Peyer's patch (tissue), 4 donors: ENCODE measurements at regions not wholly inside any gene's neighbourhood (a gene's known extent, or its start where the extent isn't known, plus 50 kb on each side); places are given as distances from the start of the nearest gene placed in this dataset.

Experiments used
- POLR2A ChIP-seq, 2 donors: fragments of 450-650 bp; IDR thresholded peaks; one replicate each; pipeline ENCODE4 v1.5.1; 2017; ENCODE audit warnings: antibody characterized with exemption in 2 of 2, mild to moderate bottlenecking in 2 of 2, moderate library complexity in 2 of 2
- TF ChIP-seq, protein P1 (sequence below), 6 experiments: fragments of 450-650 bp in 4 of 6; fragments of 200-600 bp in 2 of 6; sonication (generic) in 1 of 6; IDR thresholded peaks; one replicate each; pipeline ENCODE4 v1.5.1; 2017 to 2019; ENCODE audit warnings: antibody characterized with exemption in 6 of 6, mild to moderate bottlenecking in 3 of 6, moderate library complexity in 1 of 6

GRCh38 chr9:117800389-117800788 is 96.2 kb downstream of the TLR4 start:
- TF ChIP-seq, protein P1, sequence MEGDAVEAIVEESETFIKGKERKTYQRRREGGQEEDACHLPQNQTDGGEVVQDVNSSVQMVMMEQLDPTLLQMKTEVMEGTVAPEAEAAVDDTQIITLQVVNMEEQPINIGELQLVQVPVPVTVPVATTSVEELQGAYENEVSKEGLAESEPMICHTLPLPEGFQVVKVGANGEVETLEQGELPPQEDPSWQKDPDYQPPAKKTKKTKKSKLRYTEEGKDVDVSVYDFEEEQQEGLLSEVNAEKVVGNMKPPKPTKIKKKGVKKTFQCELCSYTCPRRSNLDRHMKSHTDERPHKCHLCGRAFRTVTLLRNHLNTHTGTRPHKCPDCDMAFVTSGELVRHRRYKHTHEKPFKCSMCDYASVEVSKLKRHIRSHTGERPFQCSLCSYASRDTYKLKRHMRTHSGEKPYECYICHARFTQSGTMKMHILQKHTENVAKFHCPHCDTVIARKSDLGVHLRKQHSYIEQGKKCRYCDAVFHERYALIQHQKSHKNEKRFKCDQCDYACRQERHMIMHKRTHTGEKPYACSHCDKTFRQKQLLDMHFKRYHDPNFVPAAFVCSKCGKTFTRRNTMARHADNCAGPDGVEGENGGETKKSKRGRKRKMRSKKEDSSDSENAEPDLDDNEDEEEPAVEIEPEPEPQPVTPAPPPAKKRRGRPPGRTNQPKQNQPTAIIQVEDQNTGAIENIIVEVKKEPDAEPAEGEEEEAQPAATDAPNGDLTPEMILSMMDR (IDR thresholded peaks at IDR 0.05) = no peak
- no peak for TF ChIP-seq POLR2A (IDR thresholded peaks at IDR 0.05)
